Karpas-422 (cell line): ENCODE measurements at regions not wholly inside any gene's neighbourhood (a gene's known extent, or its start where the extent isn't known, plus 50 kb on each side); places are given as distances from the start of the nearest gene placed in this dataset.

Experiments
- DNase-seq: peaks from one replicate; pipeline ENCODE4 v3.0.0-alpha.2; 2015
- H2AFZ ChIP-seq: fragments of 200-600 bp; sonication (generic); 2 replicates; pipeline ENCODE4 v1.6.1; 2014; ENCODE audit warnings: antibody characterized with exemption, low read length, mixed read lengths
- H3K27ac ChIP-seq: fragments of 200-600 bp; sonication (generic); 2 replicates; pipeline ENCODE4 v1.5.1; 2014; ENCODE audit warnings: mild to moderate bottlenecking, low read length, moderate library complexity
- H3K27me3 ChIP-seq: fragments of 200-600 bp; sonication (generic); 2 replicates; pipeline ENCODE4 v1.6.1; 2014; ENCODE audit warnings: low read length, mixed read lengths
- H3K36me3 ChIP-seq: fragments of 200-600 bp; sonication (generic); 2 replicates; pipeline ENCODE4 v1.6.1; 2014; ENCODE audit warnings: low read length, mixed read lengths; ENCODE audit not compliant: insufficient read depth
- H3K4me1 ChIP-seq: fragments of 200-600 bp; sonication (generic); 2 replicates; pipeline ENCODE4 v1.6.1; 2014; ENCODE audit warnings: mild to moderate bottlenecking, low read length, mixed read lengths
- H3K4me2 ChIP-seq: fragments of 200-600 bp; sonication (generic); 2 replicates; pipeline ENCODE4 v1.6.1; 2014; ENCODE audit warnings: low read length, low read depth, mild to moderate bottlenecking; ENCODE audit not compliant: poor library complexity, severe bottlenecking
- H3K4me3 ChIP-seq: fragments of 200-600 bp; sonication (generic); 2 replicates; pipeline ENCODE4 v1.5.1; 2014; ENCODE audit warnings: mild to moderate bottlenecking, antibody characterized with exemption, low read length, mixed read lengths
- H3K79me2 ChIP-seq: fragments of 200-600 bp; sonication (generic); 2 replicates; pipeline ENCODE4 v1.6.1; 2014; ENCODE audit warnings: mild to moderate bottlenecking, low read length, mixed read lengths
- H3K9ac ChIP-seq: fragments of 200-600 bp; sonication (generic); 2 replicates; pipeline ENCODE4 v1.6.0; 2014; ENCODE audit warnings: low read length
- H3K9me2 ChIP-seq: fragments of 200-600 bp; sonication (generic), shearing (Covaris generic); replicated peaks from 2 replicates; pipeline ENCODE4 v1.6.0; 2014; ENCODE audit warnings: mild to moderate bottlenecking, low read length, moderate library complexity; ENCODE audit not compliant: insufficient read depth
- H3K9me3 ChIP-seq: fragments of 300-700, 200-600 bp; sonication (generic); 2 replicates; pipeline ENCODE4 v1.6.1; 2014; ENCODE audit warnings: low read length, mixed read lengths
- H4K20me1 ChIP-seq: fragments of 200-600 bp; sonication (generic); 2 replicates; pipeline ENCODE4 v1.6.1; 2014; ENCODE audit warnings: mild to moderate bottlenecking, antibody characterized with exemption, low read length, low read depth; ENCODE audit not compliant: insufficient read depth

- no peaks in the 10 kb centered on the region for H3K36me3 ChIP-seq
- H4K20me1 ChIP-seq = no peaks in the 10 kb centered on the region
- H3K9me2 ChIP-seq = no peaks in the 10 kb centered on the region
- no peaks in the 10 kb centered on the region for H3K9me3 ChIP-seq
- H3K9ac ChIP-seq = no peak overlapping the region
- H3K79me2 ChIP-seq = no peaks in the 10 kb centered on the region
- H2AFZ ChIP-seq = no peak overlapping the region
- no peak overlapping the region for H3K27ac ChIP-seq
- H3K4me3 ChIP-seq = no peak overlapping the region
- H3K4me2 ChIP-seq = no peak overlapping the region
- DNase-seq = no peak
- H3K27me3 ChIP-seq = peaks cover 2% of the 10 kb centered on the region; the same call in 1 of the 2 replicates
- no peaks in the 10 kb centered on the region for H3K4me1 ChIP-seq
Observed at GRCh38 chr5:147972076-147972840, 65.9 kb upstream of the C5orf46 start.

GRCh38 chr5:147971472-147971871, 65.1 kb upstream of the C5orf46 start:
- H3K27me3 ChIP-seq = peaks cover 2% of the 10 kb centered on the region; the same call in 1 of the 2 replicates
- H3K79me2 ChIP-seq = no peaks in the 10 kb centered on the region
- no peaks in the 10 kb centered on the region for H3K9me3 ChIP-seq
- H3K4me1 ChIP-seq = no peaks in the 10 kb centered on the region
- no peak overlapping the region for H2AFZ ChIP-seq
- H3K9me2 ChIP-seq = no peaks in the 10 kb centered on the region
- no peak overlapping the region for H3K4me3 ChIP-seq
- H3K9ac ChIP-seq = no peak overlapping the region
- H4K20me1 ChIP-seq = no peaks in the 10 kb centered on the region
- H3K27ac ChIP-seq = no peak overlapping the region
- no peaks in the 10 kb centered on the region for H3K36me3 ChIP-seq
- H3K4me2 ChIP-seq = no peak overlapping the region
- DNase-seq = no peak

- H3K4me2 ChIP-seq = no peak overlapping the region
- no peak for DNase-seq
- H2AFZ ChIP-seq = no peak overlapping the region
- H4K20me1 ChIP-seq = no peaks in the 10 kb centered on the region
- H3K9me3 ChIP-seq = no peaks in the 10 kb centered on the region
- H3K9ac ChIP-seq = no peak overlapping the region
- H3K36me3 ChIP-seq = no peaks in the 10 kb centered on the region
- H3K27ac ChIP-seq = no peak overlapping the region
- no peaks in the 10 kb centered on the region for H3K4me1 ChIP-seq
- peaks cover 2% of the 10 kb centered on the region; the same call in 1 of the 2 replicates for H3K27me3 ChIP-seq
- H3K9me2 ChIP-seq = no peaks in the 10 kb centered on the region
- H3K4me3 ChIP-seq = no peak overlapping the region
- no peaks in the 10 kb centered on the region for H3K79me2 ChIP-seq
Observed at GRCh38 chr5:147968855-147969254, 62.5 kb upstream of the C5orf46 start.

- Histone ChIP-seq H3K79me2 (no peaks in the 10 kb centered on the region), H2AFZ (no peak overlapping the region), H3K4me2 (no peak overlapping the region), H3K36me3 (no peaks in the 10 kb centered on the region), H3K4me1 (no peaks in the 10 kb centered on the region), H3K27ac (no peak overlapping the region), H3K9me3 (no peaks in the 10 kb centered on the region), H3K4me3 (no peak overlapping the region), H4K20me1 (no peaks in the 10 kb centered on the region), H3K9me2 (no peaks in the 10 kb centered on the region), H3K9ac (no peak overlapping the region), H3K27me3 (peaks cover 2% of the 10 kb centered on the region; the same call in 1 of the 2 replicates)
- no peak for DNase-seq
Observed at GRCh38 chr5:147966829-147967228, 60.5 kb upstream of the C5orf46 start.

DNA sequence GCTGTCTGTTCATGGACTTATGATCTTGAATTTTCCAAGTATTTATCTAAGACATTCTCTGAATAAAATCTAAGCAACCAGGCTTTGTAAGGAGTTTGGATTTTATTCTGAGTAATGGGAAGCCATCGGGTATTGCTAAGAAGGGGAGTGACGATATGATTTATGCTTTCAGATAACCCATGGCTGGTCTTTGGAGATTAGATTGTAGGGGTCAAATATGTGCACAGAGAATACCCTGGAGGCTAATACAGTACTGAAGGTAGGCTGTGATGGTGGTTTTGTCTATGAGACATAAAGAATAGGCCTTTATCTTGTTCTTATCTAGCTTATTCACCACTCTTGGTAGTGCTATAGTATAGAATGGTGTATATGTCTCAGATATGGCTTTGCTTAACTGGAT, 60.0 kb upstream of the C5orf46 start:
- Histone ChIP-seq H3K4me2 (no peak overlapping the region), H3K27me3 (no peaks in the 10 kb centered on the region), H3K4me1 (no peaks in the 10 kb centered on the region), H2AFZ (no peak overlapping the region), H3K79me2 (no peaks in the 10 kb centered on the region), H3K9ac (no peak overlapping the region), H3K36me3 (no peaks in the 10 kb centered on the region), H3K9me2 (no peaks in the 10 kb centered on the region), H3K4me3 (no peak overlapping the region), H3K27ac (no peak overlapping the region), H3K9me3 (no peaks in the 10 kb centered on the region), H4K20me1 (no peaks in the 10 kb centered on the region)
- DNase-seq = no peak

DNA sequence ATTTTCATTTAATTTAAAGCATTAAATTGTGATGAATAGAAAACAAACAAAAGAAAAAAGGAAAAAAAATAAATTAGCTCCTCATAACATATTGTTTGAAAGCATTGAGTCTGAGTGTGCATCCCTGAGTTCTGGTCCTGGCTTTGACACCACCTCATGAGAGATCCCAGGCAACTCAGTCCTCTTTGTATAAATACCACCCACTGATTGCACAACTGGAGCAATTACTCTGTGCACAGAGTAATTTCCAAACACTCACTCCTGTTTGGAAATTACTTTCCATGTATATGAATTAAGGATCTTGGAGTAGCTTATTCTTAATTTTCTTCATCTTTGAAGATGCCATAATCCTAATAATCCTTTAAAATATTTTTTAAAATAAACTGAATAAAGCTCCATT, 59.4 kb upstream of the C5orf46 start:
- H3K4me2 ChIP-seq = no peak overlapping the region

GRCh38 chr5:147963948-147964693, 57.8 kb upstream of the C5orf46 start:
- no peak overlapping the region for H3K27ac ChIP-seq
- H3K4me2 ChIP-seq = no peak overlapping the region
- H3K79me2 ChIP-seq = no peaks in the 10 kb centered on the region
- H3K27me3 ChIP-seq = no peaks in the 10 kb centered on the region
- H4K20me1 ChIP-seq = no peaks in the 10 kb centered on the region
- no peak overlapping the region for H2AFZ ChIP-seq
- H3K36me3 ChIP-seq = no peaks in the 10 kb centered on the region
- H3K9me3 ChIP-seq = no peaks in the 10 kb centered on the region
- H3K4me3 ChIP-seq = no peak overlapping the region
- H3K9me2 ChIP-seq = no peaks in the 10 kb centered on the region
- H3K4me1 ChIP-seq = no peaks in the 10 kb centered on the region
- no peak overlapping the region for H3K9ac ChIP-seq
- DNase-seq = no peak

More for the DNA sequence above, 59.4 kb upstream of the C5orf46 start:
- Histone ChIP-seq H3K4me1 (no peaks in the 10 kb centered on the region), H2AFZ (no peak overlapping the region), H3K27ac (no peak overlapping the region), H4K20me1 (no peaks in the 10 kb centered on the region), H3K9me2 (no peaks in the 10 kb centered on the region), H3K27me3 (no peaks in the 10 kb centered on the region), H3K4me3 (no peak overlapping the region), H3K36me3 (no peaks in the 10 kb centered on the region), H3K9ac (no peak overlapping the region), H3K9me3 (no peaks in the 10 kb centered on the region), H3K79me2 (no peaks in the 10 kb centered on the region)
- no peak for DNase-seq

DNA sequence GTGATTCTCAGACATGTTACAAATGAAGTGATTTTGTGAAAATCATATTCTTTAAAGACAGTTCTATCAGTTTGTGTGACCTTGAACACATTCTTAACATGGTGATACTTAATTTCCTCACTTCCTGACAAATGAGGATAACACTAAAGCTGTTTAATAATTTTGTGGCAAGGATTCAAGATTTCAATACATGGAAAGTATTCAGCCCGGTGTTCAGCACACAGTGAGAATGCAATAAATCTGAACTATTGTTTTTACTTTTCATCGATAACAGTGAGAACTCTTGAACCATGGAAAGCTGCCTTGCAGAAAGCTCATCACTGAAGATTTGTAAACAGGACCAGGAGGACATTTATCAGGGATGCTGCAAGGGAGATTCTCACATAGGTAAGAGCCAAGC, 57.1 kb upstream of the C5orf46 start:
- no peak overlapping the region for H3K4me3 ChIP-seq
- no peak overlapping the region for H3K27ac ChIP-seq
- no peak overlapping the region for H3K4me2 ChIP-seq
- H3K79me2 ChIP-seq = no peaks in the 10 kb centered on the region
- no peaks in the 10 kb centered on the region for H3K27me3 ChIP-seq
- H3K4me1 ChIP-seq = no peaks in the 10 kb centered on the region
- no peaks in the 10 kb centered on the region for H3K36me3 ChIP-seq
- H3K9ac ChIP-seq = no peak overlapping the region
- no peaks in the 10 kb centered on the region for H3K9me2 ChIP-seq
- no peaks in the 10 kb centered on the region for H4K20me1 ChIP-seq
- H3K9me3 ChIP-seq = no peaks in the 10 kb centered on the region
- H2AFZ ChIP-seq = no peak overlapping the region
- no peak for DNase-seq
